Skin of body (tissue), 1 donor: ENCODE measurements at regions not wholly inside any gene's neighbourhood (a gene's known extent, or its start where the extent isn't known, plus 50 kb on each side); places are given as distances from the start of the nearest gene placed in this dataset.
A peak's percentile ranks its signal among the peaks of the same experiment; 100 is the strongest.

Experiments
- DNase-seq: peaks from one replicate; lab custom pipeline; 2025; lab: John Stamatoyannopoulos, UW

DNA sequence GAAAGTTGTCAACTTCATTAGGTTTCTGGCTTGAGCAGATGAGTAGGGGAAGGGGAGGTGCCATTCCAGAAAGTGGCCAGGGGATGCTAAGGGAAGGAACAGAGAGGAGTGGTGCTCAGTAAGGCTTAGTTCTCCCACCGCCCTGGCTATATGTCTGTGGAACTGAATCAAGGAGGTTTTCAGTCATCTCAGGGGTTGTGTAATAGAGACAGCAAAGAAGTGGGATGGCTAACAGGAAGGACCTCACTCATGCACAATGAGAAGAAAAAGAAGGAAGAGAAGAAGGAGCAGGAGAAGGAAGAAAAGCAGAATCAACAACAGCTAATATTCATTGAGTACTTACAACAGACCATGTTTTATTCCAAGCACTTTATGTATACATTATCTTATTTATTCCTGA is 368.7 kb downstream of the MID1IP1 start:
- no peak for DNase-seq

DNA sequence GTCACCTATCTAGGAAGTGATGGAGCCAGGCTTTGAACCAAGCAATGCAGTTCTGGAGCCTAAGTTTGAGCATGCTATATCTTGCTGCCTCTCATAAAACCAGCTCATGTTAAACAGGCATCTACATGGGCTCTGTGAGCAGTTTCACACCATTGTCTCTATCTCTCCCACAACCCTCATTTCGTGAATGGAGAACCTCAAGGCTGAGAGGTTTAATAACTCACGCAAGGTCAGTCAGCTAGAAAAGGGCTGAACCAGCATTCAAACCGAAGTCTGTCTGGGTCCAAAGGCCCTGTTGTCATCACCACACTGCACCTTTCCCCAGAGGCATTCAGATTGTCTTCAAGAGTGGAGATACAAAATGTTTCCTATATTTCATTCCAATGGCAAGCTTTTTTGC is 369.2 kb downstream of the MID1IP1 start:
- no peak for DNase-seq

- no peak for DNase-seq
These were observed 370.4 kb downstream of the MID1IP1 start for GRCh38 chrX:39171686-39172085.

DNA sequence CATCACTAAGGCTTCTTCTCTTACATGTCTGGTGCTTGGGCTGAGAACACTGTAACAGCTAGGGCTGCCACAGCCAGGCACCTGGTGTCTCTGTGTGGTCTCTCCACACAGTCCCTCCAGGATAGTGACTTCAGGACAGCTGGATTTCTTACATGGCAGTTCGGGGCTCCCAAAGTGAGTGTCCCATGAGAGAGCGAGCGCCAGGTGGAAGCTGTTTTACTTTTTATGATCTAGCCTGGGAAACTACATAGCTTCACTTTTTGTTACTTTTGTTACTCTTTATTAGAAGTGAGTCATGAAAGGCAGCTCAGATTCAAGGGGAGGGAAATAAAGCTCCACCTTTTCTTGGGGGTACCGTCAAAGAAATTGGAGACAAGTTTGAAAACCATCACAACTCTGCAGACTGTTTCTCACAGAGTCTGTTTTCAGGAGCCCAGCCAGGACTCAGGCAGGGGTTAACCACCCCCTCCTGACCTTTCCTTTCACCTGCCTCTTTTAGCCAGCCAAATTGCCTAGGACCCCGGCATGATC is 373.0 kb downstream of the MID1IP1 start:
- no peak for DNase-seq

DNA sequence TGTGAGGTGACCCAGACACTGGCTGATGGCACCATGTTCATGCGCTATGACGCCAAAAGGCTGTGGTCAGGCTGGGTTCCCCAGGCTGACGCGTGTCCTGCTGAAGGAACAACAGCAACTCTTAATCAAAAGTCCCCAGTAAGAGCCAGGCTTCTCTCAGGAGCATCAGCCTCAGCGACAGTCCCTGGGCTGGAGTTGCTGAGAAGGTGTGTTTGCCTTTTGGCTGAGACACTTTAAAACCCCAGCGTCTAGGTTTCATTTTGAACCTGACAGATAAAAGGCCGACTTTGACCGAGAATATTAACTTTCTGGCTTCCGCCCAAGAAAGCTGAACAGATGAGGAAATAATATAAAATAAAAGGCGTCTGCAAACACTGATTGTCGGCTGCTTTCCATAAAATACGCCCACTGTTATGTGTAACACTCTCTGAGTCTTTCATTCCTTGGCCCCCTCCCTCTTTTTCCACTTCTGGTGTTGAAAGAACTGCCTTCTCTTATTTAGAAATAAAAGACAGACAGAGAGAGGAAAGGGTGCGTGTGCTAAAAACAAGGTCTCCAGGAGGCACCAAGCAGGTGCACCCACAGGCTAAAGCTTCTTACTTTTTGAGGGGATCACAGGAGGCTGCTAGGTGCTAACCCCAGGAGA is 373.6 kb downstream of the MID1IP1 start:
- DNase-seq = peak; percentile 13

DNA sequence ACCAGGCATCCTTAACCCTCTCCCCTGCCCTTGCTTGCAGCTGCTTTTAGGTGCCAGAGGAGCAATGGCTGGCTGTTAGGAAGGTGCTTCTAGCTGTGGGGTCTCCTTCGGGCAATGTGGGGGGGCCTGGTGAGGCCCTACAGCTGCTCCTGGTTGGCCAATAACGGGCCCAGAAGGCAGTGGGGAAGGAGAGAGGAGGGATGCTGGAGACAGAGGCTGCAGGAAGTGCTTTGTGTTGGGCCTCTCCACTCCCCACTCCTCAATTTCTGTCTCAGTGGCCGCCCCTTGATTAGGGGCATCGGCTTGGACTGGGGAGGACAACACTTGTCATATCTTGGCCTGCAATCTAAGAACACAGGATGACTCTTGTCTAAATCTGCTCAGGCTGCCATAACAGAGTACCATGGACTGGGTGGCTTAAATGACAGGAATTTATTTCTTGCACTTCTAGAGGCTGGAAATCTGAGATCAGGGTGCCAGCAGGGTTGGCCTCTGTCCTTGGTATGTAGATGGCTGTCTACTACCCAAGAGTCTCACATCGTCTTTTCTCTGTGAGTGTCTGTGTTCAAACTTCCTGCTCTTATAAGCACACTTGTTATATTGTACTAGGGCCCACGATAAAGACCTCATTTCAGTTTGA is 374.3 kb downstream of the MID1IP1 start:
- DNase-seq = no peak

- DNase-seq = no peak
These were observed 374.8 kb downstream of the MID1IP1 start for GRCh38 chrX:39176105-39176504.

DNA sequence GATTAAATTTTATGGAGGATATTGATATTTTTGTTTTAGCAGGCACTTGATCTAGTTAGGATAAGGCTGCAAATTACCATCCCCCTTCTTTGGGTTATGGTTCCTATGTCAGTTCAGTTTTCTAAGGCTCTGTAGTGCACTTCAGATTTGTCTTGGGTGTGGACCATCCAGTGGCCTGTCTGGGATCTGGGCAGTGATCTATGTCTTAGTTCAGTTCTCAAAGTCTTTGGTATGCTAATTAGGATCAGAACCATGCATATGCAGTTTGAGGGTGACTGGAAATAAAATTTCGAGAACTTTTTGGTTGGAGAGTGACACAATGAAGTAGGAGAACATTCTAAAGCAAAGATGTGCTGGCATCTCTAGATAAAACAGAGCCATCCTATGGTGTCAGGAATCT is 388.2 kb downstream of the MID1IP1 start:
- DNase-seq = no peak

GRCh38 chrX:39194673-39195072 is 393.4 kb downstream of the MID1IP1 start:
- DNase-seq = no peak

DNA sequence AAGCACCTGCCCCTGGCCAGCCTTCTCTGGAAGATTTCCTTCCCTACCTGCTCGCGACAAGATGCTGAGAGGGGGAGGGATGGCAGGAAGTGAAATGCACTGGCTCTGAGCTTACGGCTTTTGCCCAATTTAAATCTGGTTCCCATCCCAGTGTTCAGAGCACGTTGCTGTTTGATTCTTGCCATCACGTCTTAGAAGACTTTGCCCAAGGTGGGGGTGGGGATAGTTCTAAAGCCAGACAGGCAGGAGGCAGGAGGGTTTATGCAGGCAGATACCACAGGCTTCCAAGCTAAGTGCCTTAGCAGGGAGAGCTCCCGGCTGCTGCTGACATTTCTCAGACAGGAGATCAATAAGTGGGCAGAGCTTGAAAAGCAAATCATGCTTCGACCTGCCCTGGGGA is 393.9 kb downstream of the MID1IP1 start:
- no peak for DNase-seq

DNA sequence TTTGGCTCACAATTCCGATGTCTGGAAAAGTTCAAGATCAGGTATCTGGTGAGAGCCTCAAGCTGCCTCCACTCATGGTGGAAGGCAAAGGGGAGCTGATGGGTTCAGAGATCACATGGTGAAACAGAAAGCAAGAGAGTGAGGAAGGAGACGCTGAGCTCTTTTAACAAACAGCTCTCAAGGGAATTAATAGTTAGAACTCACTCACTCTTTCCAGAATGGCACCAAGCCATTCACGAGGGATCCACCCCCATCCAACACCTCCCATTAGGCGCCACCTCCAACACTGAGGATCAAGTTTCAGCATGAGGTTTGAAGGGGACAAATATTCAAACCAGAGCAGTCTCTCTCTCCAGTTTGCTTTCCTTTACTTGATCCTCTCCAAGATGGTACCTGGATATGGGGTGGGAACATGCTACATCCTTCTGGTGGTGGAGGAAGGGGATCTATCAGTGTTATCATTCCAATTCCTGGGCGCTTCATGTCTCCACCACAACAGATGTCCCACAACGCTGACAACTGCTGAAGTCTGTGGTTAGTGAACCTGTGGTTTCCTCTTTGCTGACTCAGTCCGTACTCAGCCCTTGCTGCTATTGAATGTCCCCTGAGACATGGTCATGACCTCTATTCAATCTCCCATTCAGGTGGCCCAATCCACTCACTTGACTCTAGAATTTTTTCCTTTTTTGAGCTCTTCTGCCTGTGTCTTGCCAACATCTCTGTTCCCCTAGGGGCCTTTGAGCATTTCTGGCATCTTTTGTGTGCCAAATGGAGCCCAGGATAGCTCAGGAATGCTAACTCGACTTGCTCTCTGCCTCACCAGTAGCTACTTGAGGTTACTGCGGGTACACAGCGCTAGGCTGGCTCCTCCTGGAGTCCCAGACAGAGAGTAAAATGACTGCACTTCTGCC is 395.2 kb downstream of the MID1IP1 start:
- no peak for DNase-seq

DNA sequence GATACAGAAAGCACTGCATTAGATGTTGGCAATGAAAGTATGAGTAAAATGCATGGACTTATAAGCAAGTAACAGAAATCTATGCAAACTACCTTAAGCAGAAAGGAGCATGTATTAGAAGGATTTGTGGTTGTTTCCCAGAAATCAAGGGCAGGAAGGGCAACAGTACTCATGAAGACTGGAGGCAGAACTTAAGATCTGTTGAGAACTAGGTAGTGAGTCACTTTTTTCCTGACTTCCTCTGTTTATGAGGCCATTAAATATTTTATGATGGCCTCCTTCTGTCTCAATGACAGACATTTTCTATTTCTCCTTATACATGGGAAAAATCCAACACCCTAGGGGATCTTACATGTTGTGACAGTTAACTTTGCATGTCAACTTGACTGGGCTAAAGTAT is 398.2 kb downstream of the MID1IP1 start:
- no peak for DNase-seq

DNA sequence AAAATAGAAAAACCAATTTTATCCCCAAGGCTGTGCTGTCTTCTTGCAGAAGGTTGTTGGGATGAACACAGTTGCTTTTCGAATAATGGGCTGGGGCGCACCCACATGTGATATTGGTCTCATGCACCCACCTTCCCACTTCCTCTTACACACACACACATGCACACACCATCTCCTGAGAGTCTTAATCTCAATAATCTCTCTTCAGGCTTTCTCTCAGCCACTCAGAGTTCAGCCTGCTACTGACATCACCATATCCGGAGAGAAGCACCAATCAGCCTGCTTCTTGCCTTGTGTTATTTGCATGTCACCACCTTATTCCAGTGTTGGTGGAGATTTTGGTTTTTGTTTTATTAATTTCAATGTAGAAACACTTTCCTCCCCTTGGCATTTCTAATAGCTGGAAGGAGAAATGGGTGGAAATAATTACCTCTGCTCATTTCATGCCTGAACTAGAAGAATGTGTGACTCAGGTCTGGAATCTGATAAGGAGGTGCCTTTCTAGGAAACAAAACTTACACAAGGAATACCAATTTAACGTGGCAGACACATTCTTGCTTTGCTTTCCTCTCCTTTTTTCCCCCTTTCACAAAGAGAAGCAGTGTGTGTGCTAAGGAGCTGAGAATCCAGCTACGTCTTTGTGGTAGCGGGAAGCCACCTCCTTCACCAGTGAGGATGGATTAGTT is 400.2 kb downstream of the MID1IP1 start:
- DNase-seq = no peak

- no peak for DNase-seq
These were observed 401.4 kb downstream of the MID1IP1 start for GRCh38 chrX:39202641-39203040.

DNA sequence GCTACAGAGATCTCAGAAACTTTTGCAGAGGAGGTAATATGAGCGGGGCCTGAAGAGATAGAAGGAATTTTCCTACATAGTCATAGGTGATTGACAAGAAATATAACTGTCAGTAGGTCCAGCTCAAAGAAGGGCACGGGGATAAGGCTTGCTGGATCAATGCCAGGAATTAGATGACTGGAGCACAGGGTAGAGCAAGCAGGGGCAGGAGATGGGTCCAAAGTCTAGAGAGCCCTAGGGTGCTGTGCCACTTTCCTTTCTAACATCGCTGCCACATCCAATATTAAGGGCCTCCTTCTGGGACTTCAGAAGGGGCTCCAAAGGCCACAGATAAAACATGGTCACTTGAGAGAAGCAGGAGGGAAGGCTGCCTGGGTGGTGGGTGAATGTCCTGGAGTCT is 402.2 kb downstream of the MID1IP1 start:
- DNase-seq = no peak

DNA sequence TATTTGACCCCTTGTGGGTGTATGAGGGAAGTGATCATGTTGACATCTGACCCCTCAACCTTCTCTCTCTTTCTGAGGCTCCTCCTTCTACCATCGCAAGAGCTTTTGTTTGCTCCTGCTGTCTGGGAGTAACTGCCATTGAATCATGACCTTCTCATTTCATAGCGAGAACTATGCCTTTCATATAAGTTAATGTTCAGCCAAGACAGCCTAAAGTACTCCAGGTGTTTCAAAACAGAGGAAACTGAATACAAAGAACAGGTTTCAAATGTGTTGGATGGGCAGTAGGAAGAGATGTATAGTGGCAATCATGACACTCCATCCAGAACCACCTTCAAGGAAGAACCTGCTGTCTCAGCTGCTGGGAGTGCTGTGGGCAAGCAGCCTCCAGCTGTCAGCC is 403.1 kb downstream of the MID1IP1 start:
- DNase-seq = no peak

GRCh38 chrX:39204945-39205344 is 403.7 kb downstream of the MID1IP1 start:
- no peak for DNase-seq

DNA sequence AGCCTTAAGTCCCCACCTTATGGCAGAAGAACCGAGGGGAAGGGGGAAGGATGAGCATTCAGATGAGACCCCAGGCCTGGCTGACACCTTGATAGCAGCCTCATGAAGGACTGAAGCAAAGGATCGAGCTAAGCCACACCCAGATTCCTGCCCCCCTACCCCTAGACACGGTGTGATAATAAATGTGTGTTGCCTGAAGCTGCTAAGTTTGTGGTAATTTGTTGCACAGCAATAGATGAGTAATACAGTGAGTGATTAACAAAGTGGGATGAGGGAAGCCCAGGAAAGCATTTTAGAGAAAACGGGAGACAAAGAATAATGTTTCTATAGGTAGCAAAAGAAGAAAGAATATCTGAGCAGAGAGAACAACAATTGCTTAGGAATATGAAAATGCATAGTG is 404.2 kb downstream of the MID1IP1 start:
- no peak for DNase-seq

DNA sequence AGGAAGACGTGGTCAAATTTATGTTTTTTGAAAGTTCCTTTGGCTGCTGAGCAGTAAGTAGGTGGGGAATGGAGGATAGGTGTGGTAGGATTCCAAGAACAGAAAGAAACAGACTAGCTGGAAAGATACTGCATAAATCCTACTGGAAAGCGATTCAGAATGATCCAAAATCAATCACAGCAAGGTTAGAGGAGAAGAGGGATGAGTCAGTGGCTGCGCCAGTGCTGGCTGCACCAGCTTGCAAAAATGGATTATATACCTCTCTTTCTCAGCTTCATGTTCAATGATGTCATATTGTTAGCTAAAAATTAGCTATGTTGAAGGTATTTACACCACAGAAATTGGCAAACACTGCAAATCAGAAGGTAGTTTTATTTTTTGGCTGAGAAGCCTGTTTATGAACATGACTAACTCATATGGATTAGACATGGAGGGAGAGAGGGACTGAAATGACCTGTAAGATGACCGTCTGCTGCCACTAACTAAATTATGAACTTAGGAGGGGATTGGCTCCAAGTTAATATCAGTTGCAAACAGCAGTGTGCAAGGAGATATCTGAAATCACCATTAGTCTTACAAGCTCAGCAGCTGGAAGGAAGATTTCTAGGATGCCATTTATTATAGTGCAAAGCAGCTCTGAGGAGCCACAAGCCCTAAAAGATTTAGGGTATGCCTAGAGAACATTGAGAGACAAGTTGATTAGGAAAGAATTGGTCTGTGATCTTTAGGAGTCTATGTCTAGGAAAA is 405.3 kb downstream of the MID1IP1 start:
- DNase-seq = no peak

GRCh38 chrX:39211501-39211900 is 410.2 kb downstream of the MID1IP1 start:
- DNase-seq = no peak

DNA sequence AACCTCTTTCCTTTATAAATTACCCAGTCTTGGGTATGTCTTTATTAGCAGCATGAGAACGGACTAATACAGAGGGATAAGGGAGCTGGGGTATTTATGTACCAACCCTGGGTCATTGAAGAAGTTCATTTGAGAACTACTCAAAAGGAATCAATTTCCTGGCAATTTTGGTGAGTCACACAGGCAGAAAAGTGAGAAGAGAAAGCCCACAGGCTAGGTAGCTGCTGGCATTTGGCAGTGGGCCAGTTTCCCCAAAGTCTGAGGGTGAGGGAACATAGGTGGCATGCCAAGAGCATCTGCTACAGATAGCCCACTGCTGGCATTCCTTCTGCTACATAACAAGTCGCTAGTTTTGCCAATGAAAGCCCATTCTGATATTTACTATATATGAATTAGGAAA is 411.2 kb downstream of the MID1IP1 start:
- no peak for DNase-seq
